RWPE2 (cell line): ENCODE measurements at regions not wholly inside any gene's neighbourhood (a gene's known extent, or its start where the extent isn't known, plus 50 kb on each side); places are given as distances from the start of the nearest gene placed in this dataset.

ENCODE experiments used
- ATAC-seq: fragments of 200-7000 bp; cut with Tn5 transposase; 3 replicates; pipeline ENCODE4 v1.9.1; 2021; ENCODE audit warnings: low read depth
- DNase-seq: peaks from one replicate; pipeline ENCODE4 v3.0.0-alpha.2; 2020; ENCODE audit warnings: low spot score
- H3K27ac ChIP-seq: fragments of 450-650 bp; 2 replicates; pipeline ENCODE4 v1.5.1; 2017; ENCODE audit warnings: mild to moderate bottlenecking; ENCODE audit not compliant: poor library complexity, severe bottlenecking
- H3K27me3 ChIP-seq: fragments of 250-450 bp; sonication (Bioruptor Pico); 2 replicates; pipeline ENCODE4 v1.5.1; 2021; ENCODE audit warnings: mild to moderate bottlenecking, moderate library complexity; ENCODE audit not compliant: insufficient read depth, poor library complexity, severe bottlenecking
- H3K36me3 ChIP-seq: fragments of 250-450 bp; sonication (Bioruptor Pico); 2 replicates; pipeline ENCODE4 v1.5.1; 2020; ENCODE audit warnings: low read depth, mild to moderate bottlenecking, moderate library complexity
- H3K4me1 ChIP-seq: fragments of 250-450 bp; sonication (Bioruptor Pico); 2 replicates; pipeline ENCODE4 v1.5.1; 2021; ENCODE audit warnings: mild to moderate bottlenecking, moderate library complexity; ENCODE audit not compliant: insufficient read depth, poor library complexity, severe bottlenecking
- H3K4me3 ChIP-seq: fragments of 250-450 bp; sonication (Bioruptor Pico); 2 replicates; pipeline ENCODE4 v1.5.1; 2021; ENCODE audit warnings: mild to moderate bottlenecking, moderate library complexity; ENCODE audit not compliant: severe bottlenecking
- H3K9me3 ChIP-seq: fragments of 250-450 bp; sonication (Bioruptor Pico); 2 replicates; pipeline ENCODE4 v1.5.1; 2021; ENCODE audit warnings: mild to moderate bottlenecking, moderate library complexity; ENCODE audit not compliant: severe bottlenecking
- TF ChIP-seq, protein P1 (sequence below): fragments of 450-650 bp; IDR thresholded peaks from one replicate; pipeline ENCODE4 v1.5.1; 2017; ENCODE audit warnings: mild to moderate bottlenecking, moderate library complexity; ENCODE audit not compliant: poor library complexity, severe bottlenecking

DNA sequence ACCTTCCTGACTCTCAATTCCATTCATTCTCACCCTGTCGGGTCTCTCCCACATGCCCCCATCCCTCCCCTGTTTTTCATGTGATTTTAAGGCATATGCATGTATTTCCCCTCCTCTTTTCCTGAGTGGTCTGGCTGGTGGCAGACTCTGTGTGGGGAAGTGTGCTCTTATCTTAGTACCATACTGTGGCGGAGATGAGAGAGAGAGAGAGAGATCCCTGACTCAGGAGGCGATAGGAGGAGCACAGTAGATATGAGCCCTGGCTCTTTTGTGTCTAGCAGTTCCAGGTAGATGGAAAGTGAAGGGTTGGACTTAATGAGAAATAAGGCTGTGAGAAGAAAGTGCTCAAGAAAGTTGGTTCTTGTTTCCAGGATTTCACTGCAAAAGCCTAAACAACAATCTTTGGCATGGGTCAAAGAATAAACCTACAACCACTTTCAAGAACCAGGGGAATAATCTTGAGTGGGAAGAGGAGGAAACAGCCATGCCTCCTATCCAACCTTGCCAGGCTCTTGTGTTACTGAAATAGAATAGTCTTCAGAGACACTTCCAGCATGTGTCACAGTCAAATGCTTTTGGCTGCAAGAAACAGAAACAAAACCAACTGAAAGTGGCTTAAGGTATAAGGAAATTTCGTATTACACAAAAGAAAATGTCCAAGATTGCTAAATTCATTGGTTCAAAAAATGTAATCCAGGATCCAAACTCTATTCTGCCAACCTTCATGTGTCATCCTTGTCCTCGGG lies 123.8 kb upstream of the MYLIP start:
- DNase-seq, result no peak
- peaks cover 6% of the 10 kb centered on the region for H3K27me3 ChIP-seq
- no peak overlapping the region for H3K4me3 ChIP-seq
- TF ChIP-seq, protein P1, sequence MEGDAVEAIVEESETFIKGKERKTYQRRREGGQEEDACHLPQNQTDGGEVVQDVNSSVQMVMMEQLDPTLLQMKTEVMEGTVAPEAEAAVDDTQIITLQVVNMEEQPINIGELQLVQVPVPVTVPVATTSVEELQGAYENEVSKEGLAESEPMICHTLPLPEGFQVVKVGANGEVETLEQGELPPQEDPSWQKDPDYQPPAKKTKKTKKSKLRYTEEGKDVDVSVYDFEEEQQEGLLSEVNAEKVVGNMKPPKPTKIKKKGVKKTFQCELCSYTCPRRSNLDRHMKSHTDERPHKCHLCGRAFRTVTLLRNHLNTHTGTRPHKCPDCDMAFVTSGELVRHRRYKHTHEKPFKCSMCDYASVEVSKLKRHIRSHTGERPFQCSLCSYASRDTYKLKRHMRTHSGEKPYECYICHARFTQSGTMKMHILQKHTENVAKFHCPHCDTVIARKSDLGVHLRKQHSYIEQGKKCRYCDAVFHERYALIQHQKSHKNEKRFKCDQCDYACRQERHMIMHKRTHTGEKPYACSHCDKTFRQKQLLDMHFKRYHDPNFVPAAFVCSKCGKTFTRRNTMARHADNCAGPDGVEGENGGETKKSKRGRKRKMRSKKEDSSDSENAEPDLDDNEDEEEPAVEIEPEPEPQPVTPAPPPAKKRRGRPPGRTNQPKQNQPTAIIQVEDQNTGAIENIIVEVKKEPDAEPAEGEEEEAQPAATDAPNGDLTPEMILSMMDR, result no peak
- H3K27ac ChIP-seq, result no peak overlapping the region
- no peaks in the 10 kb centered on the region for H3K4me1 ChIP-seq
- H3K9me3 ChIP-seq, result no peaks in the 10 kb centered on the region
- H3K36me3 ChIP-seq, result no peaks in the 10 kb centered on the region
- no peak for ATAC-seq

DNA sequence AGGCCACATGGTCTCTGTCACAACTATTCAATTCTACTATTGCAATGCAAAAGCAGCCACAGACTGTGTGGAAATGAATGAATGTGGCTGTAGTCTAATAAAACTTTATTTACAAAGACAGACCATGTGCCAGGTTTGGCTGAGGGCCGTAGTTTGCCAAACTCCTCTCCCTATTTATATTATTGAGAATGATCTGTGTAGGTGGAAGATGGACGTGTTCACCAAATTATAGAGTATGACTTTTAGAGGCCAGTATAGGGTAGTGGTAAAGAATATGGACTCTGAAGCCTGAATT lies 125.7 kb upstream of the MYLIP start:
- Histone ChIP-seq H3K9me3 (no peaks in the 10 kb centered on the region), H3K4me3 (no peak overlapping the region), H3K4me1 (no peaks in the 10 kb centered on the region), H3K36me3 (no peaks in the 10 kb centered on the region), H3K27ac (no peak overlapping the region), H3K27me3 (peaks cover 6% of the 10 kb centered on the region)
- ATAC-seq (no peak), DNase-seq (no peak)
- TF ChIP-seq, protein P1, result no peak

DNA sequence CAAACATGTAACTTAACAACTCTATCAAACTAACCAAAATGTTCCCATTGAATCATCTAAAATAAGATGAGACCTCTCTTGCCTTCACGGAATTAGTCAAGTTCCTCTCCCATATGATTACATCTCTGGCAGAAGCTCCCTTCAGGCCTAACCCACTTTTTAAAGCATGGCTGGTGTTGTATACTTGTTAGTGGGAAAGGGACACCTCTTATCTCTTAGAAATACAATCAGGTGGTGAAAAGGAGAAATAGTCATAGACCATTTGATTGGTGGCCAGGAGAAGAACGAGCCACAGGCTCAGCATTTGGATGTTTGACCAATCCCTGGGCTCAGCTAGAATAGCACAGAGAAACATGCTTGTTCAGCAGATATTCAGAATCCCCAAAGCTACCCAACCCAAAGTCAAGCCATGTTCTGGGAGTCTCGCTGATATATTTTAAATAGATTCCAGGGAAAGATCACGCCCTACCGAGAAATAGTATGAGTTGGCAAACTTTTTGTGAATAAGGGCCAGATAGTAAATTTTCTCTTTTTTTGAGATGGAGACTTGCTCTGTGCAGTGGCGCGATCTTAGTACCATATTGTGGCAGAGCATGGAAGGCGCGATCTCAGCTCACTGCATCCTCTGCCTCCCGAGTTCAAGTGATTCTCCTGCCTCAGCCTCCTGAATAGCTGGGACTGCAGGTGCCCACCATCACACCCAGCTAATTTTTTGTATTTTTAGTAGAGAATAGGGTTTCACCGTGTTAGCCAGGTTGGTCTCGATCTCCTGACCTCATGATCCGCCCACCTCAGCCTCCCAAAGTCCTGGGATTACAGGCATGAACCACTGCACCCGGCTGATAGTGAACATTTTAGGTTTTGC lies 126.3 kb upstream of the MYLIP start:
- H3K4me3 ChIP-seq, result no peak overlapping the region
- no peaks in the 10 kb centered on the region for H3K9me3 ChIP-seq
- H3K4me1 ChIP-seq, result no peaks in the 10 kb centered on the region
- H3K36me3 ChIP-seq, result no peaks in the 10 kb centered on the region
- DNase-seq (no peak), ATAC-seq (no peak)
- peaks cover 6% of the 10 kb centered on the region for H3K27me3 ChIP-seq
- TF ChIP-seq, protein P1, result no peak
- no peak overlapping the region for H3K27ac ChIP-seq

DNA sequence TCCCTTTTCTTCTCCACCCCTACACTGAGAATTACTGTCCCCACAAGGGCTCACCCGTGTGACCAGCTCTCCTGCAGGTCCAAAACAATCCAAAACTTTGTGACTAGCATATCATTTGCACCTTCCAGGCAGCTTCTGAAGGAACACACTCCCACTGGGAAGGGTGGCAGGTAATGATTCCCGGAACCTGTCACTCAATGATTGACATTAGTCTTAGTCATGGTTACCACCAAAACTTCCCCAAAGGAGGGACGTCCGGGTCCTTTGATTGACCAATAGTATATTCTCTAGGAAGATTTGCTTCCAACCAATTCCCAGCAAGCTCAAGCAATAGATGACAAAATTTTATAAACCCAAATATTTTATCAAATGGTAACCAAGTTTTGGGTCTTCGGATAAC lies 127.7 kb upstream of the MYLIP start:
- Histone ChIP-seq H3K27me3 (peaks cover 6% of the 10 kb centered on the region), H3K27ac (no peak overlapping the region), H3K9me3 (no peaks in the 10 kb centered on the region), H3K4me3 (no peak overlapping the region), H3K4me1 (no peaks in the 10 kb centered on the region), H3K36me3 (no peaks in the 10 kb centered on the region)
- ATAC-seq, result no peak
- no peak for DNase-seq
- TF ChIP-seq, protein P1, result no peak

DNA sequence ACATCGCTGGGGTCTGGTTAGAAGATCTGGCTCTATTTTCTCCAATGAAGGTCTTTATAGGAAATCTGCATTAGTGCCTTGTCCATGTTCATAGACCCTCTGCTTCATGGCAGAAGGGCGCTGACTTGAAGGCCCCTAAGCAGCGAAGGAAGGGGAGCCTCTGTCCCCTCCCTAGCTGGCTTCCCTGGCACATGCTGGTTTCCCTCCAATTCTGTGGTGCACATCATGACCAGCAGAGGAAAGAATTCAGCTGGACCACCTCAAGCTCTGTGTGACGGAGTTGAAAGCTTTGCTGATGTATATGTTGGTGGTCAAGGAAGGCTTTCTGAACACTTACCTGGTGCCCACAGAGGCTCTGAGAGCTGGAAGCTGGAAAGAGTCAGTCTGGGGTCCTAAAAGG lies 129.7 kb upstream of the MYLIP start:
- Histone ChIP-seq H3K9me3 (no peaks in the 10 kb centered on the region), H3K27me3 (no peaks in the 10 kb centered on the region), H3K4me3 (no peak overlapping the region), H3K36me3 (no peaks in the 10 kb centered on the region), H3K27ac (no peak overlapping the region), H3K4me1 (no peaks in the 10 kb centered on the region)
- no peak for ATAC-seq
- no peak for DNase-seq
- TF ChIP-seq, protein P1, result no peak
